ENCODE measurements at regions not wholly inside any gene's neighbourhood (a gene's known extent, or its start where the extent isn't known, plus 50 kb on each side); places are given as distances from the start of the nearest gene placed in this dataset.
"Not testable (repeated sequence)": the region's sequence is repeated elsewhere in the genome, so short reads cannot be mapped to it uniquely, and the experiment has no call there.

GRCh38 chr5:56414066-56414465 lies 180.9 kb upstream of the ANKRD55 start:
- Mint-ChIP-seq H3K36me3 (ENCODE audit: low read depth) (no peaks in the 10 kb centered on the region), H3K4me3 (no peak overlapping the region), H3K4me1 (ENCODE audit: low read depth) (peaks cover 18% of the 10 kb centered on the region), H3K27me3 (no peaks in the 10 kb centered on the region), H3K27ac (no peak overlapping the region), H3K9me3 (peaks cover 10% of the 10 kb centered on the region)
- DNase-seq: no peak

- H3K9me3 Mint-ChIP-seq: peaks cover 5% of the 10 kb centered on the region
- DNase-seq: no peak
- H3K4me1 Mint-ChIP-seq (ENCODE audit: low read depth): peaks cover 18% of the 10 kb centered on the region
- no peak overlapping the region for H3K4me3 Mint-ChIP-seq
- H3K36me3 Mint-ChIP-seq (ENCODE audit: low read depth): no peaks in the 10 kb centered on the region
- no peaks in the 10 kb centered on the region for H3K27me3 Mint-ChIP-seq
- no peak overlapping the region for H3K27ac Mint-ChIP-seq
These were observed 180.4 kb upstream of the ANKRD55 start for GRCh38 chr5:56413546-56413945.

- Mint-ChIP-seq H3K27me3 (no peaks in the 10 kb centered on the region), H3K4me1 (ENCODE audit: low read depth) (peaks cover 18% of the 10 kb centered on the region), H3K4me3 (no peak overlapping the region), H3K27ac (no peak overlapping the region), H3K36me3 (ENCODE audit: low read depth) (no peaks in the 10 kb centered on the region), H3K9me3 (no peaks in the 10 kb centered on the region)
- DNase-seq: no peak
These were observed 179.7 kb upstream of the ANKRD55 start for GRCh38 chr5:56412601-56413379.

- Mint-ChIP-seq H3K27ac (no peak overlapping the region), H3K27me3 (no peaks in the 10 kb centered on the region), H3K36me3 (ENCODE audit: low read depth) (no peaks in the 10 kb centered on the region), H3K4me3 (no peak overlapping the region), H3K9me3 (no peaks in the 10 kb centered on the region), H3K4me1 (ENCODE audit: low read depth) (peaks cover 16% of the 10 kb centered on the region)
- no peak for DNase-seq
These were observed 177.6 kb upstream of the ANKRD55 start for GRCh38 chr5:56410696-56411095.

GRCh38 chr5:56409331-56410190 lies 176.4 kb upstream of the ANKRD55 start:
- H3K27me3 Mint-ChIP-seq: no peaks in the 10 kb centered on the region
- H3K9me3 Mint-ChIP-seq: no peaks in the 10 kb centered on the region
- H3K4me3 Mint-ChIP-seq: no peak overlapping the region
- H3K4me1 Mint-ChIP-seq (ENCODE audit: low read depth): peaks cover 10% of the 10 kb centered on the region
- no peak overlapping the region for H3K27ac Mint-ChIP-seq
- no peak for DNase-seq
- H3K36me3 Mint-ChIP-seq (ENCODE audit: low read depth): no peaks in the 10 kb centered on the region

GRCh38 chr5:56406838-56407237 lies 173.7 kb upstream of the ANKRD55 start:
- no peaks in the 10 kb centered on the region for H3K36me3 Mint-ChIP-seq (ENCODE audit: low read depth)
- no peak overlapping the region for H3K4me3 Mint-ChIP-seq
- H3K9me3 Mint-ChIP-seq: no peaks in the 10 kb centered on the region
- no peaks in the 10 kb centered on the region for H3K27me3 Mint-ChIP-seq
- no peak for DNase-seq
- H3K27ac Mint-ChIP-seq: no peak overlapping the region
- H3K4me1 Mint-ChIP-seq (ENCODE audit: low read depth): no peaks in the 10 kb centered on the region

DNA sequence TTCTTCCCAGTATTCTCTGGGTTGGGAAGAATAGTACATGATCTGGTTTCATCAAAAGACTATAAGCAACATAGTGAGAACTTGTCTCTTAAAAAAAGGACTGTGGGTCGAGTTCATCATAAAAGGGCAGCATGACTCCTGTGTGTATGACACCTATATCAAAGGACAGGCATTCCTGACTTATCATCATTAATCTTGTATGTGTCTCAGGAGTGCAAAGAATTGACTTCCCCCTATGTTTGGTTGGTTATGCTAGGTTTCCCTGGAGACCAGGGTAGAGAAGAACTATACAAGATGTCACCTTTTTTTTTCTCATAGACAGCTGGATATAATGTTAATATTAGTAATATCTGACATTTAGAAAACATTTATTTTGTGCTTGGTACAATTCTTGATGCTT lies 173.1 kb upstream of the ANKRD55 start:
- H3K4me3 Mint-ChIP-seq: no peak overlapping the region
- no peaks in the 10 kb centered on the region for H3K36me3 Mint-ChIP-seq (ENCODE audit: low read depth)
- no peak for DNase-seq
- H3K27me3 Mint-ChIP-seq: no peaks in the 10 kb centered on the region
- H3K4me1 Mint-ChIP-seq (ENCODE audit: low read depth): no peaks in the 10 kb centered on the region
- H3K27ac Mint-ChIP-seq: no peak overlapping the region
- H3K9me3 Mint-ChIP-seq: no peaks in the 10 kb centered on the region

DNA sequence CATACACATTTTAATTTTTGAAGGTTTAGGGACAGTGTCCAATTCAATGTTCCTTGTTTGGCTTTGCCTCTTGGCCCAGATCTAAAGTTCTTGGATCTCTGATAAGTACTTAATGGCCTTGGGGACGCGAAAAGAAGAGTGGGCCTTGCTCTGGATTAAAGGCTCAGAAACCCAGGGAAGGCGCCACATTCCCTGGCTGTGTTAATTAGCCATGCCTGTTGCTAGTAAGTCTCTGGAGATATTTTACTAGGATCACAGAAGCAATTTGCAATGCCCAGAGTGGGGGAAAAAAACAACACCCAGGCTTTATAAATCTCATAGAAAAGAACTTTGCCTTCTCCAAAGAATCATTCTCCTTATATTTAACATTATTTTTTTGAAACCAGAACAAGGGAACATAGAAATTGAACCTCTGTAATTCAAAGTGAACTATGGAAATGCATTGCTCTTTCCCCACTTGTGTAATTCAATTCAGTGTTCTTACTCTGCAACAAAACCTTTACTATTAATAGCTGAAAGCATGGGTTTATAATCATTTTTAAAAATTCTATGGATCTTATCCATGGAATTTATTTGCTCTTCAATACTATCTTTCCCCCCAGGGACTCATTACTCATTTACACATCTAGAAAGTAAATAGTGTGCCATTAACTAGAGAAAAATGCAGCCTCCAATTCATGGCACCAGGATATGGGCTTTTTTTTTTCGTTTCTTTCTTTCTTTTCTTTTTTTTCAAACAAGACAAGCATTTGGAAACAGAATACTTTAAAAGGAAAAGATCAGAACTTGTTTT lies 172.2 kb upstream of the ANKRD55 start:
- Mint-ChIP-seq H3K27me3 (no peaks in the 10 kb centered on the region), H3K4me1 (ENCODE audit: low read depth) (no peaks in the 10 kb centered on the region), H3K9me3 (no peaks in the 10 kb centered on the region), H3K36me3 (ENCODE audit: low read depth) (no peaks in the 10 kb centered on the region), H3K27ac (no peak overlapping the region), H3K4me3 (no peak overlapping the region)
- no peak for DNase-seq

DNA sequence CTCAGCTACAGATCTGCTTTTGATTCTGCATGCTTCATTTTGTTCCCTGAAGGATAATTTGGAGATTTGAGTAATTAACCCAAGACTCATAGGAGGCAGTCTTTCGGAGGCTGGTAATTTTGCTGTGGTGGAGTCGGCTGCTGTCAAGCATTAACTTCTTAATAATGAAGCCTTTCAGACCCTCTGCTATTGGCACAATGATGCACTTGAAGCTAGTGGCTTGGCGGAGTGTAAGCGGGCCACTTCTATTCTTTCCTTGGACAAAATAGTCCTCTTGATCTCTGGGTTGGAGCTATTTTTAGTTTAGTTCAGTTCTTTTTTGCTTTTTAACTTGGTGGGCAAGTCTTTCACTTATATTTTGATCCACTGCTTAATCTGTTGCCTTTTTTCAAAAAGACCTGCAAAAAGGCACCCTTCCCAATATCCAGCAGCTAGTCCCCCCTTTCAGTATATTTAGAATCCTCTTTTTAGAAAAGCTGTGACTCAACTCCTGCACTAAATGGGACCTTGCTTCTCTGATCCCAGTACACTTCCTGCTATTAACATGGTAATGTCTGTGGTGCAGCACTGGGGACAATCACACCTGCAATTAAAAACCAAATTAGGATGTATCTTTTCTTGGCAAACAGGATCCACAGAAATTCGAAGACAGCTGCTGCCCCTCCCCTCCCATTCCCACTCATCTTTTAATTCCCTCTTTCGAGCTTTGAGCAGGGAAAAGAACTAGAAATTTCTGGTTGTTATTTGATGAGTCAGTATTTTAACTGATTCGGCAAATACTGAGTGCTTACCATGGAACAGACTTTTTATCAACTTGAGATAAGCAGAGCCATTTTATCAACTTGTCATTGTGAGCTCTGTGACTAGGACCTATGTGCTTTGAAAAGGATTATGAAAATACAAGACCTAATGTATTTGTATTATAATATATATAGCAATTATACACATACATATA lies 169.4 kb upstream of the ANKRD55 start:
- no peaks in the 10 kb centered on the region for H3K9me3 Mint-ChIP-seq
- no peaks in the 10 kb centered on the region for H3K27me3 Mint-ChIP-seq
- H3K4me3 Mint-ChIP-seq: no peak overlapping the region
- no peaks in the 10 kb centered on the region for H3K36me3 Mint-ChIP-seq (ENCODE audit: low read depth)
- no peak for DNase-seq
- no peak overlapping the region for H3K27ac Mint-ChIP-seq
- no peaks in the 10 kb centered on the region for H3K4me1 Mint-ChIP-seq (ENCODE audit: low read depth)

- H3K4me1 Mint-ChIP-seq (ENCODE audit: low read depth); H3K36me3 Mint-ChIP-seq (ENCODE audit: low read depth): not testable (repeated sequence)
These were observed 164.7 kb upstream of the ANKRD55 start for GRCh38 chr5:56397796-56398195.

DNA sequence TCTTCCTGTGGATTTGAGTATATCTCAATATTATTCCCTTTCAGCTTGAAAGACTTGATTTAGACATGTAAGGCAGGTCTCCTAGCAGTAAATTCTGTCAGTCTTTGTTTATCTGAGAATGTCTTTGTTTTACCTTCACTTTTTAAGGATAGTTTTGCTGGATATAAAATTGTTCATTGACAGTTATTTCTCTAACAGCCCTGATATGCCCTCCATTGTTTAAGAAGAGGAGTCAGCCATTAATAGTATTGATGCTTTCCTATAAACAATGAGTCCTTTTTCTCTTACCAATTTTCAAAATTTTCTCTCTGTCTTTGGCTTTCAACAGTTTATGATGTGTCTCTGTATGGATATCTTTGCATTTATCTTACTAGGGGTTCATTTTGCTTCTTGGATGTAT lies 163.5 kb upstream of the ANKRD55 start:
- H3K4me3 Mint-ChIP-seq: no peak overlapping the region
- H3K36me3 Mint-ChIP-seq (ENCODE audit: low read depth): peaks cover 5% of the 10 kb centered on the region
- H3K27me3 Mint-ChIP-seq: no peaks in the 10 kb centered on the region
- no peak overlapping the region for H3K27ac Mint-ChIP-seq
- H3K9me3 Mint-ChIP-seq: peaks cover 36% of the 10 kb centered on the region
- DNase-seq: no peak
- H3K4me1 Mint-ChIP-seq (ENCODE audit: low read depth): no peaks in the 10 kb centered on the region

More at GRCh38 chr5:56397796-56398195, 164.7 kb upstream of the ANKRD55 start:
- not testable (repeated sequence) for H3K27me3 Mint-ChIP-seq, H3K27ac Mint-ChIP-seq, H3K4me3 Mint-ChIP-seq, DNase-seq
- H3K9me3 Mint-ChIP-seq: peaks cover 30% of the 10 kb centered on the region

DNA sequence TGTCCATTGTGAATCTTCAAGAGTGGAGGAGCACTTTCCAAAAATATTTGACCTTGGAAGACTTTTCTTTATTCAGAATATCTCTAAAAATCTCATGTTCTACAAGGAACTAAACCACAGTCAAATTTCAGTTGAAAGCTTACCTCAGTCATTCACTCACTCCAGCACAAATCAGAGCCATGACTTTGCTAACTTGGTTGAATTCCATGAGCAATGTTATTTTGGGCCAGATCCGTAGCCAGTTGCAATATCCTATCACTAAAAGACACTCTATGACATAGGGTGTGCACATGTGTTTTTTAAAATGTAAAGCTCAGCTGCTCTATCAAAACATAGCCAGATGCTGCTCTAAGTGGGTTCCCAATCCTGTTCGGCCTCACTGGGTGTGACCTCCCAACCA lies 156.1 kb upstream of the ANKRD55 start:
- Mint-ChIP-seq H3K4me3 (no peak overlapping the region), H3K27me3 (no peaks in the 10 kb centered on the region), H3K27ac (no peak overlapping the region), H3K9me3 (peaks cover 18% of the 10 kb centered on the region), H3K36me3 (ENCODE audit: low read depth) (peaks cover 4% of the 10 kb centered on the region), H3K4me1 (ENCODE audit: low read depth) (no peaks in the 10 kb centered on the region)
- no peak for DNase-seq

DNA sequence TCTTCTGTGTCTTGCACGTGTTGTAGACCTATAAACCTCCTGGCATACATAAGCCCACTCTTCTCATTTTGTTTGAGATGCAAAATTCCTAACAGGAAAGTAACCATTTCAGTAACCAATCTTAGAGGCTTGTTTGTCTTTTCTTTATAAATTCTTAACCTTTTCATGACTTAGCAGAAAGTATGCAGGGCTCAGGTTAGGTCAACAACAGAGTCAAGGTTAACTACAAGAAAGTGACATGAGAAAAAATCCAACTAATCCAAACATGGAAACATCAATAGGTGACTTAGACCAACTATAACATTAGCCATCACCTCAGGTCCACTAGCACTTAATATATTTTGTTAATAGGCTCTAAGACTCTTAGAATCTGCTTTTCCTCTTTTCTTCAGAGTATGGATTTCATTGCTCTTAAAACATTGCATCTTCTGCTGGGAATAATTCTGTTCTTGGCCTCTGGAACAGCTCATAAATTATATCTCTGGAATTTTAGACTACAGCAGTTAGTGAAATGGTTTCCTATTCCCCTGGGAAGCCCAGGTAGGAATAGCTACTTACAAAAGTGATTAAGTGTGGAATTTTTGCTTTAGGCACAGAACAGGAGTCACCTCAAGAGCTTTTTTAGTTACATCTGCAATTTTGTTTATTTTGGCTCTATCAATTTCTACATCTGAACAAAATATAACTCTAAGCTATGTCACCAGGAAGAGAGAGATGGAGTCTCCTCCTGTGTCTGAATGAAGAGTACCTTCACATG lies 155.3 kb upstream of the ANKRD55 start:
- Mint-ChIP-seq H3K4me3 (no peak overlapping the region), H3K27ac (no peak overlapping the region), H3K36me3 (ENCODE audit: low read depth) (no peaks in the 10 kb centered on the region), H3K9me3 (peaks cover 14% of the 10 kb centered on the region), H3K27me3 (no peaks in the 10 kb centered on the region), H3K4me1 (ENCODE audit: low read depth) (no peaks in the 10 kb centered on the region)
- DNase-seq: no peak
